Activated CD8-positive, alpha-beta T cell treated with anti-CD3 and anti-CD28 coated beads, Interleukin-2, amount 10 ng/mL, durations not matched to agents 7 days and 5 days (primary cell): ENCODE measurements at regions not wholly inside any gene's neighbourhood (a gene's known extent, or its start where the extent isn't known, plus 50 kb on each side); places are given as distances from the start of the nearest gene placed in this dataset.

ENCODE experiments used
- ATAC-seq: fragments of 150-1000 bp; cut with Tn5 transposase; one replicate; pipeline ENCODE4 v1.10.0; 2021; ENCODE audit warnings: moderate library complexity
- CTCF ChIA-PET: fragments of 350-600 bp; sonication (Branson Sonifier 250); formaldehyde crosslinking; loops from one replicate; lab custom pipeline; 2021; ENCODE audit warnings: antibody characterized with exemption; lab: Charles Lee
- POLR2A ChIA-PET: fragments of 350-600 bp; sonication (Branson Sonifier 250); formaldehyde crosslinking; loops from one replicate; lab custom pipeline; 2021; ENCODE audit warnings: antibody characterized with exemption; lab: Charles Lee
- DNase-seq: peaks from one replicate; pipeline ENCODE4 v3.0.0-alpha.2; 2020
- H3K27ac Mint-ChIP-seq: one replicate; pipeline ENCODE4 v1.8.0; 2021; ENCODE audit warnings: mild to moderate bottlenecking, mixed read lengths
- H3K27me3 Mint-ChIP-seq: one replicate; pipeline ENCODE4 v1.8.0; 2021; ENCODE audit warnings: low read depth, mixed read lengths
- H3K36me3 Mint-ChIP-seq: one replicate; pipeline ENCODE4 v1.8.0; 2021; ENCODE audit warnings: low read depth, mixed read lengths
- H3K4me1 Mint-ChIP-seq: one replicate; pipeline ENCODE4 v1.8.0; 2021; ENCODE audit warnings: low read depth, mixed read lengths
- H3K4me3 Mint-ChIP-seq: one replicate; pipeline ENCODE4 v1.8.0; 2021; ENCODE audit warnings: mild to moderate bottlenecking, mixed read lengths
- H3K9me3 Mint-ChIP-seq: one replicate; pipeline ENCODE4 v1.8.0; 2022; ENCODE audit warnings: mixed read lengths; ENCODE audit not compliant: insufficient read depth

DNA sequence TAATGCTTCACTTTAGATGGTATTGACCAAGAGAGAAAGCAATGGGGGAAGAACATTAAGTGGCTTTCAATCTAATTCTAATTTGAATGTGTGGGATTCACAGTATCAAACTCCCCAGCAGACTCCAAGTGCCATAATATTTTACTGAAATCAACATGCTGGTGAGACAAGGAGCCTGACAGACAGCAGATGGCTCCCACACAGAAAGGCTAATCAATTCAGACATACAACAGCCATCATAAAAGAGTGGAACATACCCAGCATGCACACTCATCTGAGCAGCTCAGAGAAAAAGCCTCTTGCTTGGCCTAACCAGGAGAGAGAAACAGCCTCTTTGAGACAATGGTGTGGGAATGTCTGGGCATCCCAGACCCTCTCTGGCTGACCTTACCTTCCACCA is 186.5 kb upstream of the SKOR2 start:
- Mint-ChIP-seq H3K36me3 (no peaks in the 10 kb centered on the region), H3K9me3 (no peaks in the 10 kb centered on the region), H3K4me1 (no peaks in the 10 kb centered on the region), H3K4me3 (no peak overlapping the region), H3K27ac (no peak overlapping the region), H3K27me3 (peaks cover 4% of the 10 kb centered on the region)
- DNase-seq = no peak
- ChIA-PET CTCF (no interaction called here), POLR2A (no interaction called here)
- no peak for ATAC-seq

GRCh38 chr18:47436871-47437270 is 185.4 kb upstream of the SKOR2 start:
- no peak for ATAC-seq

GRCh38 chr18:47434214-47434746 is 182.8 kb upstream of the SKOR2 start:
- DNase-seq (no peak), ATAC-seq (no peak)
- ChIA-PET CTCF (no interaction called here), POLR2A (no interaction called here)
- no peak overlapping the region for H3K27ac Mint-ChIP-seq
- no peaks in the 10 kb centered on the region for H3K9me3 Mint-ChIP-seq
- no peaks in the 10 kb centered on the region for H3K4me1 Mint-ChIP-seq
- H3K4me3 Mint-ChIP-seq = no peak overlapping the region
- H3K36me3 Mint-ChIP-seq = no peaks in the 10 kb centered on the region
- H3K27me3 Mint-ChIP-seq = peaks cover 4% of the 10 kb centered on the region

More at GRCh38 chr18:47436871-47437270, 185.4 kb upstream of the SKOR2 start:
- Mint-ChIP-seq H3K9me3 (no peaks in the 10 kb centered on the region), H3K27ac (no peak overlapping the region), H3K4me3 (no peak overlapping the region), H3K27me3 (peaks cover 4% of the 10 kb centered on the region), H3K4me1 (no peaks in the 10 kb centered on the region), H3K36me3 (no peaks in the 10 kb centered on the region)
- no peak for DNase-seq
- POLR2A ChIA-PET = no interaction called here
- CTCF ChIA-PET = no interaction called here

GRCh38 chr18:47427923-47428637 is 176.6 kb upstream of the SKOR2 start:
- no peak for ATAC-seq
- H3K4me1 Mint-ChIP-seq = no peaks in the 10 kb centered on the region
- H3K27ac Mint-ChIP-seq = no peak overlapping the region
- no peaks in the 10 kb centered on the region for H3K36me3 Mint-ChIP-seq
- H3K9me3 Mint-ChIP-seq = no peaks in the 10 kb centered on the region
- DNase-seq = no peak
- ChIA-PET POLR2A (no interaction called here), CTCF (no interaction called here)
- H3K4me3 Mint-ChIP-seq = no peak overlapping the region
- no peaks in the 10 kb centered on the region for H3K27me3 Mint-ChIP-seq

GRCh38 chr18:47427072-47427471 is 175.6 kb upstream of the SKOR2 start:
- CTCF ChIA-PET = no interaction called here

DNA sequence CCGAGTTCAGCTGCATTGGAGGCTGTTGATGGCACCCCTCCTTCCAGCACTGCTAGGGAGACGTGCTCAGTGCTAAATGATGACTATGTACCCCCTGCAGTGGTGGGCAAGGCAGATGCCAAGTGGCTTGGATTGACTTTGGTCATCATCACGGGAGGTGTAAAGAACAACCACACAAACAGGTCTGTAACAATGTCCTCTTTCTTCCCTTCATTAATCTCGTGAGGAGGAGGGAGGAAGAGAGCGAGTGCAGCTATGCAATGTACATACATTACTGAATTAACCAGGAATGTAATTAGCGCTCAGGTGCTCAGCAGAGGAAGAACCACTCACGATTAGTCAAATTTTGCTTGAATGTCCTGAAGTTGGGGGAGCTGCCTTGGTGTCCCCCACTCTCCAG is 173.9 kb upstream of the SKOR2 start:
- Mint-ChIP-seq H3K4me3 (no peak overlapping the region), H3K36me3 (no peaks in the 10 kb centered on the region), H3K9me3 (no peaks in the 10 kb centered on the region), H3K4me1 (no peaks in the 10 kb centered on the region), H3K27ac (no peak overlapping the region), H3K27me3 (peaks cover 2% of the 10 kb centered on the region)
- no peak for DNase-seq
- POLR2A ChIA-PET = no interaction called here
- CTCF ChIA-PET = no interaction called here
- no peak for ATAC-seq

More at GRCh38 chr18:47427072-47427471, 175.6 kb upstream of the SKOR2 start:
- Mint-ChIP-seq H3K27me3 (no peaks in the 10 kb centered on the region), H3K27ac (no peak overlapping the region), H3K36me3 (no peaks in the 10 kb centered on the region), H3K4me3 (no peak overlapping the region), H3K9me3 (no peaks in the 10 kb centered on the region), H3K4me1 (no peaks in the 10 kb centered on the region)
- DNase-seq (no peak), ATAC-seq (no peak)
- POLR2A ChIA-PET = no interaction called here

- no peak for DNase-seq
- Mint-ChIP-seq H3K27ac (no peak overlapping the region), H3K4me3 (no peak overlapping the region), H3K36me3 (no peaks in the 10 kb centered on the region), H3K4me1 (no peaks in the 10 kb centered on the region), H3K27me3 (peaks cover 14% of the 10 kb centered on the region), H3K9me3 (no peaks in the 10 kb centered on the region)
- CTCF ChIA-PET = no interaction called here
- POLR2A ChIA-PET = no interaction called here
- ATAC-seq = no peak
These were observed 171.1 kb upstream of the SKOR2 start for GRCh38 chr18:47422524-47422923.

- ATAC-seq (no peak), DNase-seq (no peak)
- H3K4me1 Mint-ChIP-seq = no peaks in the 10 kb centered on the region
- ChIA-PET CTCF (no interaction called here), POLR2A (no interaction called here)
- peaks cover 18% of the 10 kb centered on the region for H3K27me3 Mint-ChIP-seq
- no peaks in the 10 kb centered on the region for H3K9me3 Mint-ChIP-seq
- H3K27ac Mint-ChIP-seq = no peak overlapping the region
- no peak overlapping the region for H3K4me3 Mint-ChIP-seq
- no peaks in the 10 kb centered on the region for H3K36me3 Mint-ChIP-seq
These were observed 168.7 kb upstream of the SKOR2 start for GRCh38 chr18:47420130-47420529.

GRCh38 chr18:47418746-47419145 is 167.3 kb upstream of the SKOR2 start:
- Mint-ChIP-seq H3K4me3 (no peak overlapping the region), H3K36me3 (no peaks in the 10 kb centered on the region), H3K27me3 (peaks cover 18% of the 10 kb centered on the region), H3K4me1 (no peaks in the 10 kb centered on the region), H3K9me3 (no peaks in the 10 kb centered on the region), H3K27ac (no peak overlapping the region)
- ATAC-seq (no peak), DNase-seq (no peak)
- CTCF ChIA-PET = no interaction called here
- POLR2A ChIA-PET = no interaction called here

DNA sequence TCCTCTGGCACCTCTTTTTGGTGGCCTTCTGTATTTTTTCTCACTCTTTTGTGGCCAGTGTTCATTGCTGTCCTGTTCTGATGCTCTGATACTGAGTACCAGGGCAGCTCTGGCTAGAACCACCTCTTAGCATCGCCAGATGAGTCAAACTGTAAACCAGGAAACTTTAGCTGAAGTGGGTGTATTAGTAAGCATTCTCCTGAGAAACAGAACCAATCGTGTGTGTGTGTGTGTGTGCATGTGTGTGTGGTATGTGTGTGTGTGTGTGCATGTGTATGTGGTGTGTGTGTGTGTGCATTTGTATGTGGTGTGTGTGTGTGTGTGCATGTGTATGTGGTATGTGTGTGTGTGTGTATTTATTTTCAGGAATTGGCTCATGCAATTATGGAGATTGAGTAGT is 166.3 kb upstream of the SKOR2 start:
- Mint-ChIP-seq H3K27ac (no peak overlapping the region), H3K4me1 (no peaks in the 10 kb centered on the region), H3K4me3 (no peak overlapping the region), H3K9me3 (no peaks in the 10 kb centered on the region), H3K27me3 (peaks cover 18% of the 10 kb centered on the region), H3K36me3 (no peaks in the 10 kb centered on the region)
- POLR2A ChIA-PET = no interaction called here
- no peak for DNase-seq
- CTCF ChIA-PET = no interaction called here
- no peak for ATAC-seq

- no peak for DNase-seq
- ChIA-PET POLR2A (no interaction called here), CTCF (no interaction called here)
- no peak overlapping the region for H3K27ac Mint-ChIP-seq
- no peaks in the 10 kb centered on the region for H3K36me3 Mint-ChIP-seq
- no peak overlapping the region for H3K4me3 Mint-ChIP-seq
- no peak for ATAC-seq
- no peaks in the 10 kb centered on the region for H3K9me3 Mint-ChIP-seq
- peaks cover 18% of the 10 kb centered on the region for H3K27me3 Mint-ChIP-seq
- no peaks in the 10 kb centered on the region for H3K4me1 Mint-ChIP-seq
These were observed 164.4 kb upstream of the SKOR2 start for GRCh38 chr18:47415881-47416280.

- H3K27me3 Mint-ChIP-seq = peaks cover 8% of the 10 kb centered on the region
- ATAC-seq (no peak), DNase-seq (no peak)
- no peak overlapping the region for H3K27ac Mint-ChIP-seq
- POLR2A ChIA-PET = no interaction called here
- no peaks in the 10 kb centered on the region for H3K9me3 Mint-ChIP-seq
- H3K4me3 Mint-ChIP-seq = no peak overlapping the region
- CTCF ChIA-PET = no interaction called here
- no peaks in the 10 kb centered on the region for H3K4me1 Mint-ChIP-seq
- H3K36me3 Mint-ChIP-seq = no peaks in the 10 kb centered on the region
These were observed 161.9 kb upstream of the SKOR2 start for GRCh38 chr18:47413327-47413726.

DNA sequence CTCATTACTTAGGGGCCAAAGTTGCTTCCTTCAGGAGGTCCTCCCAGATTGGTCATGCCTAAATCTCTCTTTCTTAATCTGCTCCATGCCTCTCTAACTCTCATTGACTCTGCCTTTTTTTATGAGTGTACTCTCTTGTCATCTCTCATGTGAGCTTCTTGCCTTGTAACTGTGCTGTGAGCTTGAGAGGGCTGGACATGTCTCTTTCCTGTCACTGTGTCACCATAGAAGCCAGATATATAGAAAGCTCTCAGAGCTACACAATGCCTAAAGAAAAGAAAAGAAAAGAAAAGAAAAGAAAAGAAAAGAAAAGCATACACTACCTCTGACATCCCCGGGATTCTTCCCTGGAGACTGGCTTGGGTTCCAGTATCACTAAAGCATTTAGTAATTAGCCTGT is 161.5 kb upstream of the SKOR2 start:
- DNase-seq (no peak), ATAC-seq (no peak)
- Mint-ChIP-seq H3K4me3 (no peak overlapping the region), H3K27me3 (peaks cover 6% of the 10 kb centered on the region), H3K4me1 (no peaks in the 10 kb centered on the region), H3K9me3 (no peaks in the 10 kb centered on the region), H3K27ac (no peak overlapping the region), H3K36me3 (no peaks in the 10 kb centered on the region)
- POLR2A ChIA-PET = no interaction called here
- CTCF ChIA-PET = no interaction called here
